GM06990 (cell line): ENCODE measurements at regions not wholly inside any gene's neighbourhood (a gene's known extent, or its start where the extent isn't known, plus 50 kb on each side); places are given as distances from the start of the nearest gene placed in this dataset.

Source experiments
- DNase-seq: peaks from one replicate; pipeline ENCODE4 v3.0.0-alpha.2; 2011; ENCODE audit not compliant: insufficient read length; ENCODE audit errors: extremely low read depth
- H3K27me3 ChIP-seq: replicated peaks from 2 replicates; pipeline ENCODE4 v1.6.0; 2011; ENCODE audit warnings: low read length; ENCODE audit not compliant: control insufficient read depth, insufficient read depth
- H3K36me3 ChIP-seq: 2 replicates; pipeline ENCODE4 v1.5.1; 2011; ENCODE audit warnings: low read length; ENCODE audit not compliant: control insufficient read depth, insufficient read depth
- H3K4me3 ChIP-seq: replicated peaks from 2 replicates; pipeline ENCODE4 v1.5.1; 2011; ENCODE audit warnings: low read depth, mild to moderate bottlenecking, control low read depth, low read length
- CTCF ChIP-seq: IDR thresholded peaks from 2 replicates; pipeline ENCODE4 v1.5.1; 2011; ENCODE audit warnings: low read length, control low read depth, mild to moderate bottlenecking, inconsistent platforms; ENCODE audit not compliant: insufficient read depth, poor library complexity, severe bottlenecking

GRCh38 chr16:5478036-5478435 is 380.4 kb upstream of the EEF2KMT start:
- no peaks in the 10 kb centered on the region for H3K36me3 ChIP-seq
- H3K27me3 ChIP-seq = no peaks in the 10 kb centered on the region
- TF ChIP-seq CTCF = no peak

GRCh38 chr16:5477251-5477650 is 379.7 kb upstream of the EEF2KMT start:
- DNase-seq = no peak
- TF ChIP-seq CTCF = no peak
- Histone ChIP-seq H3K36me3 (no peaks in the 10 kb centered on the region), H3K4me3 (no peak overlapping the region), H3K27me3 (no peaks in the 10 kb centered on the region)

More at GRCh38 chr16:5478036-5478435, 380.4 kb upstream of the EEF2KMT start:
- H3K4me3 ChIP-seq = no peak overlapping the region
- DNase-seq = no peak

GRCh38 chr16:5472552-5472951 is 375.0 kb upstream of the EEF2KMT start:
- no peak for TF ChIP-seq CTCF
- Histone ChIP-seq H3K36me3 (no peaks in the 10 kb centered on the region), H3K27me3 (no peaks in the 10 kb centered on the region), H3K4me3 (no peak overlapping the region)
- no peak for DNase-seq

- DNase-seq = no peak
These were observed 370.9 kb upstream of the EEF2KMT start for GRCh38 chr16:5468488-5468887.

GRCh38 chr16:5467552-5467951 is 370.0 kb upstream of the EEF2KMT start:
- Histone ChIP-seq H3K27me3 (no peaks in the 10 kb centered on the region), H3K36me3 (no peaks in the 10 kb centered on the region), H3K4me3 (no peak overlapping the region)
- no peak for TF ChIP-seq CTCF
- DNase-seq = no peak

More at GRCh38 chr16:5468488-5468887, 370.9 kb upstream of the EEF2KMT start:
- H3K27me3 ChIP-seq = no peaks in the 10 kb centered on the region
- no peak overlapping the region for H3K4me3 ChIP-seq
- TF ChIP-seq CTCF = no peak
- no peaks in the 10 kb centered on the region for H3K36me3 ChIP-seq

GRCh38 chr16:5466551-5466950 is 369.0 kb upstream of the EEF2KMT start:
- no peak for DNase-seq
- Histone ChIP-seq H3K4me3 (no peak overlapping the region), H3K27me3 (no peaks in the 10 kb centered on the region), H3K36me3 (no peaks in the 10 kb centered on the region)
- TF ChIP-seq CTCF = no peak
